ENCODE measurements at regions not wholly inside any gene's neighbourhood (a gene's known extent, or its start where the extent isn't known, plus 50 kb on each side); places are given as distances from the start of the nearest gene placed in this dataset.
A peak's percentile ranks its signal among the peaks of the same experiment; 100 is the strongest.

DNA sequence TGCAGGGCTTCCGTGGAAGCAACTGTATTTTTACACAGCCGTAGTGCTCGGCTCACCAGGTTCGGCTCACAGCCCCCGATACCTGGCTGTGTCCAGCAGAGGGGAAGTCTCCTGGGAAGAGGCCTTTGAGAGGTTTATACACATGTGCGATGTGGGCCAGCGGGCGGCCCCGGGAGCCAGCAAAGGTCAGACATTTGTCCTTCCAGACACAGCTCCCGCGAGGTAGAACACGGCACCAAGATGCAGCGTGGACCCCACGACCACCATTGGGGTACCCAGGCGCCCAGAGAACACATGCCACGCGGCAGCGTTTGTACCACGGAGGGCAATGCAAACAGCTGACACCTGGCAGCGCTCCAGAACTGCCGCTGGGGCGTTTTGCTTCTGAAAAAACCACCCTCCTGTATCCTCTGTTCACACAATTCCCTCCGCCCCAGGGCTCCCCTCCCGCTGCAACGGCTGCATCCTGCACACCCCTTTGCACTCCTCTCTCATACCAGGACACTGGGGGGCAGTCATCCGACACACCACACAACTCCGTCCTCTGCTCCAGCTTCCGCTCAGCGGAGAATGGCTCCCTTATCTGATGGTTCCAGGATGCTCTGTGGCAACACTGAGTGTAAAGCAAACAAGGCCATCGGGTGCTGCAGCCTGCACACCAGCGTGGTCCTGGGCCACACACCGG, 235.3 kb downstream of the SYK start:
- DNase-seq (ENCODE audit: extremely low read depth in 1 of 11, low read depth in 9 of 11, low spot score in 4 of 11) = peak in 5 of 11 donors; percentile 62 to 68 (median 63)

DNA sequence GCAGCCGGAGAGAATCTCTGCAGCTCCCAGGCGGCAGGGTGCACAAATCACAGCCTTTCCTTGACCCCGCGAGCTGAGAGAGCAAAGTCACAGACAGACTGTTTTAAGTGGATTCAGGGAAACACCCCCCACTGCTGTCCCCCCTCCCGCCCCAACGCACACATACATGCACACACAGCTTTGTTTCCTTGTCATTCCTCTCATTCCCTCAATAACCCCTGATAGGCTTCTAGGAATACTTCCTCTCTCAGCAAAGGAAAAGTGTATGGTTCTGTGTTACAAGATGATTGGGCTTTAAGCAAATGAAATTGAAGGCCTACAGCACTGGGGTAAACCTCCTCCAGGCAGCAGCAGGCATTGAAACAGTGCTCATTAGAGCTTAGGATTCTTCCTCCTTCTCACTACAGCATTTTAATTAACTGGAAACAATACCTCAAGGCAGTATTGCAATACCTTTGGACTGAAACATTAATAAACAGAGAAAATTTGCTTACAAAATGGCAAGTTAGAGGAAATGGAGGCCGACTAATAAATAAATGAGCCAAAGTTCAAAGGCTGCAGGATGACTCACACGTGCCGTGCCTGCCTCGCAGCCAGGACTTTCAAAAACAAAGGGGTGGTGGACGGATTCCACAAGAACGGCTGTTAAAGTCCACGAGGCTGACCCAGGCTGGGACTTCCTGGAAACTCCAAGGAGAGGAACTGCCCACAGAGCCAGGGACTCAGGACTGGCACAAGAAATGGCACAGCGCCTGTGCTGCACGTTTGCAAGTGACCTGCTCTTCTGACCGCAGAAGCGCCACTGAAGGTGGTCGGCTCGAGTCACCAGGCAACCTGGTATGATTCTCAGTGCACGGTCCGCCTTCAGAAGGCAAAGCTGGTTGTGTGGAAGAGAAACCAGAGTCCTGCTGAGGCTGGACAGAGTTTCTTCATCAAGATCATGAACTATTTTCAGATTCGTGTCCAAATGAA, 236.2 kb downstream of the SYK start:
- no peak for DNase-seq (ENCODE audit: extremely low read depth in 1 of 11, low read depth in 9 of 11, low spot score in 4 of 11)

DNA sequence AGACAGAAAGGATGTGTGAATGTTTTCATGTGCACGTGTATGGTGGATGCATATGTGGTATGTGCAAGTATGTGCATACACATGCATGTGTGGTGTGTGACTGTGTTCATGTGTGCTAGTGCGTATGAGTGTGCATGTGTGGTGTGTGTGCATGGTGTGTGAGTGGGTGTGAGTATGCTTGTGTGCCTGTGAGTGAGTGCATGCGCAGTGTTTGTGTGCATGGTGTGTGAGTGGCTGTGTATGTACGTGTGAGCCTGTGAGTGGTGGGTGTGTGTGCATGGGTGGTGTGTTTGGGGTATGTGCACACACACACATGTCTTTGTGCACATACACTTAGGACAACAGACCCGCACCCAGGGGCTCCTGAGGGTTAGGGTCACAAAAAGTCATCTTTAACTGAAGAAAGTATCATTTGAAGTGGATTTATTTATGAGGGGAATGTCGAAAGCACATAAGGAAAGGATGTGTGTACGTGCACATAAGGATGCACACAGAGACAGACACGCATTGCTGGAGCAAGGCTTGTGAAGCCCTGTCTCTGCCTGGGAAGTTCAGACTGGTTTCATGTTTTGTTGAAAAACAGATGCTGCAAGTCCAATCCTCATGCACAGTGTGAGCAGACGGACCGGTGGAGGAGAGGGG, 237.0 kb downstream of the SYK start:
- no peak for DNase-seq (ENCODE audit: extremely low read depth in 1 of 11, low read depth in 9 of 11, low spot score in 4 of 11)

DNA sequence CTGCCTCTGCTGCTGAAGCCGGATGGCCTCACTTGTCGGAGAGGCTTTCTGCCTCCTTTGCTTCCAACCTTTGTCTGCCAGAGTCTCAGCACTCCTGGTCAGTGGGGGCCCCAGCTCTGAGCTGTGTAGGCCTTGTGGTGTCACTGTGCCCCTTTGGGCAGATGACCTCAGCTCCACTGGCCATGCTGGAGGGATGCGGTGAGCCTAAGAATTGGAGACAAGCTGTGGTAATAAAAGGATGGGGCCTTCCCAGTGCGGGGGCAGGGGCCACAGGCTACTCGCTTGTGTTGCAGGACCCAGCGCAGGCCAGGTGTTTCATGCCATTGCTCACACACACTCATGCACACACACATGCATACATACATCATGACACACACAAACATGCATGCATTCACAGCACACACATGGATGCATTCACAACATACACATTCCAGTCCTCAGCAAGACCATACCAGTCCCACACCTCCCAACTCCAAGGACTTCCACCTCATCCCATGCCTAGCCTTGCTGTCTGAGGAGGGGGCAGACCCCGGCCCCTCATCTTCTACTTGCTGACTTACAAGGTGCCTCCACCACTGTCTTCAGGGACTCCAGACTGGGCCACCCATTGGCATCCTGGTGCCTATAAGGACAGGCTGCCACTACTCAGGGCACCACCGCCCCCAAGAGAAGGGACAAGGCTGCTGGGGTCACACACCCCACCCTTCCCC, 237.7 kb downstream of the SYK start:
- no peak for DNase-seq (ENCODE audit: extremely low read depth in 1 of 11, low read depth in 9 of 11, low spot score in 4 of 11)

DNA sequence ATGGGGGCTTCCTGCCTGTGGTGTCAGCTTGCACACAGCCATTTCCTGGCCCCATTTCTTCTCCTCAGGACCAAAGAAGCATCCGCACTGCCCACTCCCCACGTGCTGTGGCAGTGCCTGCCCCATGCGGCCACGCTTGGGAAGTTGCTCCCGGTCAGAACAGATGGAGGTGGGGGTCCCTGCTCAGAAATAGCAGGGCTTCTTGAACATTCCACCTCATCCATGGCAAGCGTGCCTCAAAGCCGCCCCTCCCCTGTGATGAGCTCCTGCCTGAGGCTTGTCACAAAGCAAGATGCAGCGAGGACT, 238.2 kb downstream of the SYK start:
- DNase-seq (ENCODE audit: extremely low read depth in 1 of 11, low read depth in 9 of 11, low spot score in 4 of 11) = no peak

DNA sequence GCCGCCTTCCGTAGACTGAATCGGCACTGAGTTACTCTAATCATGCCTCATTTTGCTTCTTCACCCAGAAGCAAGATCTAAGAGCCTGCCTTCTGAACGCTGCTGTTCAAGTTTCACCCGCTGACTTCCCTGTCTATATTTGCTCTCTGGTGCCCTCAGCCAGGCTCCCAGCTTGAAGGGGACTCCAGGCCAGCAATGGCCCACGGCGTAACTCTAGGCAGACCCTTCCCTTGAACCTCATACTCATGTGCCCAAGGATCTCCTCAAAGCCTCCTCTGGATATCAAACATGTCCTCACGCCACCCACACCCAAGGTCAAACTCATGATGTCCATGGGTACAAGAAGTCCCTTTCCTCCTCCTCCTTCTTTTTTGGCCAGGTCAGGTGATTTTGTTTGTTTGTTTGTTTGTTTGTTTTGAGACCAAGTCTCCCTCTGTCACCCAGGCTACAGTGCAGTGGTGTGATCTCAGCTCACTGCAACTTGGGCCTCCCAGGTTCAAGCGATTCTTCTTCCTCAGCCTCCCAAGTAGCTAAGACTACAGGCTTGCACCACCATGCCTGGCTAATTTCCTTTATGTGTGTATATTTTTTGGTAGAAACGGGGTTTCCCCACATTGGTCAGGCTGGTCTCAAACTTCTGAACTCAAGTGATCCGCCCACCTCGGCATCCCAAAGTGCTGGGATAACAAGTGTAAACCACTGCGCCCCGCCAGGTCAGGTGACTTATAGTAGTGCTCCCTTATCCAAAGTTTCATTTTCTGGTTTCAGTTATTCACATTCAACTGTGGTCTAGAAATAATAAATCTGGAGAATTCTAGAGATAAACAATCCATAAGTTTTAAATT, 239.0 kb downstream of the SYK start:
- DNase-seq (ENCODE audit: extremely low read depth in 1 of 11, low read depth in 9 of 11, low spot score in 4 of 11) = no peak

DNA sequence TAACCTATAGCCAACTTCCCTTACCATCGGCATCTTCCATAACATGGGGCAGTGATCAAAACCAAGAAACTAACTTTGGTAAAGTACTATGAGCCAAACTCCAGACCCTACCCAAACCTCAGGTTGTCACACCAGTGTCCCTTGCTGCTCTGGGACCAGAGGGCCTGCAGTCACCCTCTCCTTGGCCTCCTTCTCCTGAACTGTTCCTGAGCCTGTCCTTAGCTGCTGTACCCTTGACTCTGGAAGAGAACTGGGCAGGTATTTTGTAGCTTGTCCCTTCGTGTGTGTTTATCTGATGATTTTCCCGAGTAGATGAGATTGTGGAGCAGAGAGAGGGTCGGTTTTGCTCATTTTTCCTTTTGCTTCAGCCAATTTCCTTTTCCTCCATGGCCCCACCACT, 240.4 kb downstream of the SYK start:
- DNase-seq (ENCODE audit: extremely low read depth in 1 of 11, low read depth in 9 of 11, low spot score in 4 of 11) = no peak

DNA sequence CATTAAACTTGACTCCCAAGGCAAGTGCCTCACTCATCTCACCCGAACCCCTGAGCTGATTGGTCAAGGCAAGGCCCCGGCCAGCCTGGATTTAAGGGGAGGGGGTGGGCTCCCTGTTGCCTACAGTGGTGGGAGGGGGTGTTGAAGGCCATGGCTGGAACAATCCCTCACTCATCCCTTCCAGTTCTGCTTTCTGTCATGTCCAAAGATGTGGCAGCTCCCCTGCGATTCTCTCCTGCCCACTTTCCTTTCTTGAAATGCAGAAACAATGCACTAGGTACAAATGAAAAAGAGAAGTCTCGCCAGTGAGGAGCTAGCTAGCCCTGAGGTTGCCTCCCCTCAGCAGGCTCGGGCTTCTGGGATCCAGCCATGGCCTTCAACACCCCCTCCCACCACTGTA, 240.9 kb downstream of the SYK start:
- no peak for DNase-seq (ENCODE audit: extremely low read depth in 1 of 11, low read depth in 9 of 11, low spot score in 4 of 11)

DNA sequence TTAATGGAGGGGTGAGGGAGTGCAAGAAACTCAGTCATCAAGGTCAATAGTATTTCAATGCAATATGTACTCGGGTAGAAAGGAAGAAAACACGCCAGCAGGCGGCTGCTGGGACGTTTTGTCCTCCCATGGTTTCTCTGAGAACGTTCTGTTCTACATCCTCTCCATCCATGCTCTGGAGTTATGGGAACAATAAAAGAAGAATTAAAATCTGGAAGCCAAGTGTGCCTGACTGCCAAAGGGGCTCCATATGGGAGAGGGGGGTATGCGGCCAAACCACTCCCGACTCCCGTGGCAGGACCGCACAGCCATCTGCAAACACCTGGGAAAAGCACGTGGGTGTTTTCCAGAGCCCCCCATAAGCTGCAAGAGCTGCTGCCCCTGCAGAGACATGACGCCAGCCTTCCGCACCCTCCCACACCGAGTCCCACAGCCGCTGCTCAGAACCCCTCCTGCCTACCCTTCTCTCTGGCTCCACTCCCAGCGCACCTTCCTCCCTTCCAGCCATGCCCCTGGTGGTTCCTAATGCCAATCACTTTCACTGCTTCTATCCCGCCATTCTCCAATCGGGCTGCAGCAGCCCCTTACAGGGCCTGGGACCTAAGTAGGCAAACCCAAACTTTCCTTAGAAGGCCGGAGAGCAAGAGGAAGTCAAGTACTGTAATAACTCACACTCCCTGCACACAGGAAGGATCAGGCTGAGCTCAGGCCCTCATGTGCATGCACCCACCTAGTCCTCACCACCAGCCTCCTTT, 241.6 kb downstream of the SYK start:
- no peak for DNase-seq (ENCODE audit: extremely low read depth in 1 of 11, low read depth in 9 of 11, low spot score in 4 of 11)

DNA sequence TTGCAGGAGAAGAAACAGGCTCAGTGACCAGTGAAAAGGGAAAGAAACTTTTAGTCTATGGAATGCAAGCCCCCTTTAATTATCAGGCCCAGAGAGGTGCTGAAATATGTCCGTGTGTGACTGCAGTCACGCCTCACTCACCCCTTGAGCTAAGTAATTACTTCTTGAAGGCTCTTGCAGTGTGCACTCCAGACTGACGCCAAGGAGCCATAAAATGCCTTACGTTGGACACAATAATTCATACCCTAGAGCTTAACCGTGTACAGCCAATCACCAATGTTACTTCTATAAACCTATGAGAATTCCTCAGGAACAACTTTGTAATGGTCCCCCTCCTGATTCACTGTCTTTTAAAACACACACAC, 242.2 kb downstream of the SYK start:
- peak in 1 of 11 donors; percentile 50 for DNase-seq (ENCODE audit: extremely low read depth in 1 of 11, low read depth in 9 of 11, low spot score in 4 of 11)

DNA sequence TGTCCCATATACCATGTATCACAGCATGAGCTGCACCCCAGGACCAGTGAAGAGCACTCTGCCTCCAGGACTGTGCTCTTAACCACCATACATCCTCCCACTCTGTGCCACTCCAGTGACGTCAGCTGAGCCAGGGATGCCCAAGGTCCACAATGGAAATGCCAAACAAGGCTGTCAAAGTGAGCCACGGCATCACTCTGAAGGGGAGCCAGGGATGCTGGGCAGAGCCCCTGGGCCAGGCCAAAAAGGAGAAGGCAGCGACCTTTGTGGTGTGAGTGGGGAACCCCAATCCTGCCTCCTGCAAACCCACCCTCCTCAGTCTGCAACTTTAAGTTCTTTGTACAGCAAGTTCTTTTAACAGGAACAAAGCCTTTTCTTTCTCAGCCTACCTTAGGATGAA, 242.7 kb downstream of the SYK start:
- DNase-seq (ENCODE audit: extremely low read depth in 1 of 11, low read depth in 9 of 11, low spot score in 4 of 11) = no peak

DNA sequence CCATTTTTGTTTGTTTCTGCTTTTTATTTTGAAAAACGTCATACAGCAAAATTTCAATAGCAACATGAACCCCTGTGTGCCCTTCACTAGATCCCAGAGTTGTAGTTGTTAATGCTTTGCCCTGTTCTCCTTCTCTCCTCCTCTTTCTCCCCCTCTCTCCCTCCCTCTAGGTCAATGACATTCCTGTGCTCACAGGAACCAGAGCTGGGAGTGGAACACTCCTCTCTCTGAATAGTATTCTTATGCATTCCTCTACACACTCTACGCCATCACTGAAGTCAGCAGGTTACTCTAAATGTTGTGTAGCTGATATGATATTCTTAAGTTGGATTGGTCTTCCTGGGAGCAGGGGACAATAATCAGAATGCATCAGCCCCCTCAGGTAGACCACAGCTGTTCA, 243.4 kb downstream of the SYK start:
- DNase-seq (ENCODE audit: extremely low read depth in 1 of 11, low read depth in 9 of 11, low spot score in 4 of 11) = peak in 1 of 11 donors; percentile 51

DNA sequence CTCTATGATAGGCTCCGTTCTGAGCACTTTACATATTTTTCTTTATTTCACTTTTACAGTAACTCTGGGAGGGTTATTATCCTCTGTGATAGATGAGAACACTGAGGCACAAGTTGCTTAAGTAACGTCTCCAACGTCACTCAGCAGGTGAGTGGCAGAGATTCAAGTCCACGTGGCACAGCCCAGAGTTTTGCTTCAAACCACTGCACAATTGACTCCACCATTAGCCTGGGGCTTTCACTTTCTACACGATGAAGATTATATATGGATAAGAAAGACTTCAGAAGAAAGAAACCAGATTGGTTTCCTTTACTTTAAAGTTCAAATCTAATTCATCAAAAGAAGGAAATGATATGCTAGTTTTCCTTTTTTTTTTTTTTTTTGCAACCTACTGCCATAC, 245.9 kb downstream of the SYK start:
- DNase-seq (ENCODE audit: extremely low read depth in 1 of 11, low read depth in 9 of 11, low spot score in 4 of 11) = no peak

DNA sequence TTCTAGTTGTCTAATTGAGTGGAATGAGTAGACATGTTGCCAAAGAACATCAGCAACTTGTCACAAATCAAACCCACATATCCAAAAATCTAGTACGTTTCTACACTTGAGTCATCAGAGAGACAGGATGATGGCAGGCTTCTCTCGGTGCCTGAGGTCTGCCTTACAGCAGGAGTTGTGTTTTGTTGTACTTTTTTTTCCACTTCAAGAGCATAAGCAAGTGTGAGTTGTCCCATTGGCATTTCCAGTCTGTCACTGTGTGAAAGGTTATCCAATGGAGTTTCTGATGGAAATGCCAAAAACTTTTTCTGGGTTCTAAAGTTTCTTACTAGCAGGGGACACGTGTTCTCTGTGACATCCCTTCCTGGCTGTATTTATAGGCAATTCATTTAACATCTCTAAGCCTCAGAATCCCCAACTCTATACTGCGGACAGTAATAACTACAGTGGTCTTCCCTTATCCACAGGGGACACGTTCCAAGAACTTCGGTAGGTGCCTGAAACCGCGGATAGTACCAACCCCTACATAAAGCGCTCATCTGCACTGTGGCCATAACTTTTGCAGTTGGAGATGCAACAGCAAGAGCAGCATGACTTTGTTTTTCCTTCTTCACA, 246.5 kb downstream of the SYK start:
- no peak for DNase-seq (ENCODE audit: extremely low read depth in 1 of 11, low read depth in 9 of 11, low spot score in 4 of 11)

DNA sequence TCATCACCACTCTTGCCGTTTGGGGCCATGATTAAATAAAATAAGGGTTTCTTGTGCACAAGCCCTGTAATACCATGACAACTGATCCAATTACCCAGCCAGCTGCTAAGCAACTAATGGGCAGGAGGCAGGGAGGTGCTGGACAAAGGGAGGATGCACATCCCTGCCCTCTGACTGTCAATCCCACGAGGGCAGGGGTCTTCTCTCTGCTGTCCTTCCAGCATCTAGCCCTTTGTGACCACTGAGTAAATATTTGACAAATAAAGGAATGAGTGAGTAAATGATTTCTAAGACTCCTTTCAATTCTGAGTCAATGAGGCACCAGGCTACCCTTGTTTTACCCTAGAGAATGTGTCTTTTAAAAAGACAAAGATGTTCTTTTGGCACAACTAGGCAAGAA, 247.1 kb downstream of the SYK start:
- no peak for DNase-seq (ENCODE audit: extremely low read depth in 1 of 11, low read depth in 9 of 11, low spot score in 4 of 11)

DNA sequence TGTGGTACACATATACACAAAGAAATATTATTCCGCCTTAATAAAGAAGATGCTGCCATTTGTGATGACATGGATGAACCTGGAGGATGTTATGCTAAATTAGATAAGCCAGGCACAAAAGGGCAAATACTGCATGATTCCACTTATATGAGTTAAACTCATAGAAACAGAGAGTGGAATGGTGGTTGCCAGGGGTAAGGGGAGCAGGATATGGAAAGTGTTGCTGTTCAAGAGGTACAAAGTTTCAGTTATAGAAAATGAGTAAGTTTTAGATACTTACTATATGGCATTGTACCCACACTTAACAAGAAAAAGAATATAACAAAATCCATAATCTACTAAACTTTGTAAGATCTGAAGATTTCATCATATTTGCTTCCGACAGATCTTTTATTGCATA, 252.2 kb downstream of the SYK start:
- DNase-seq (ENCODE audit: extremely low read depth in 1 of 11, low read depth in 9 of 11, low spot score in 4 of 11) = no peak

DNA sequence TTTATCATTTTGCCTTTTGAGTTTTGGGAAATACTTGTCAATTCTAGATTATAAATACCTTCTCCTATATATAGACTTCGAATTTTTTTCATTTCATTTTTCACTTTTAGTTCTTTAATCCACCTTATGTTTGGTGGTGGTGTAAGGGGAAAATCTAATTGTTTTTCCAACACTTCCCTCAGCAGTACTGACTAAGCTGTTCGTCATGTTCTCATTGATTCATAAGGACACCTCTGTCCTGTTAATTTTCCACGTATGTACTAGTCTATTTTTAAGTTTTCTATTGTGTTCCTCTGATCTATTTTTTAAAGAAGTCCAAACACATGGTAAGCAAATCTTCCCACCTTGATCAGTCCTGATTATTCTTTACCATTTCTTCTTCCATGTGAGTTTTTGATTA, 254.2 kb downstream of the SYK start:
- DNase-seq (ENCODE audit: extremely low read depth in 1 of 11, low read depth in 9 of 11, low spot score in 4 of 11) = no peak

DNA sequence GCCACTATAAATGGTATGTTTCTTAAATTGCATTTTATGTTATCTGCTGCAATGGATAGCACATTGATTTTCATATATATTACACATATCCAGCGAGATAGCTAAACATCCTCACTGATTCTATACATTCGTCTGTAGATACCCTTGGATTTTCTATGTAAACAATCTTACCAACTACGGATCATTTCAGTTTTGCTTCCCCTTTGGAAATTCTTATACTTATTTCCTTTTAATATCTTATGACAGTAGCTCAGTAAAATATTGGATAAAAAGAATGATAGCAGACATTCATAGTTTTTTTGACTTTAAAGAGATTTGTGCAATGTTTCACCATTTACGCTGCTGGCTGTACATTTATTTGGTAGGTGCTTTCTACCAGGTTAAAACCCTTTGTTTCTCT, 254.9 kb downstream of the SYK start:
- no peak for DNase-seq (ENCODE audit: extremely low read depth in 1 of 11, low read depth in 9 of 11, low spot score in 4 of 11)

All from renal cortex interstitium (tissue), 11 donors.